ENCODE measurements at regions not wholly inside any gene's neighbourhood (a gene's known extent, or its start where the extent isn't known, plus 50 kb on each side); places are given as distances from the start of the nearest gene placed in this dataset. TPM values are rescaled to one million over a fixed set of nuclear protein-coding genes. Genes with fewer than 3 reads are reported as not detected.

DNA sequence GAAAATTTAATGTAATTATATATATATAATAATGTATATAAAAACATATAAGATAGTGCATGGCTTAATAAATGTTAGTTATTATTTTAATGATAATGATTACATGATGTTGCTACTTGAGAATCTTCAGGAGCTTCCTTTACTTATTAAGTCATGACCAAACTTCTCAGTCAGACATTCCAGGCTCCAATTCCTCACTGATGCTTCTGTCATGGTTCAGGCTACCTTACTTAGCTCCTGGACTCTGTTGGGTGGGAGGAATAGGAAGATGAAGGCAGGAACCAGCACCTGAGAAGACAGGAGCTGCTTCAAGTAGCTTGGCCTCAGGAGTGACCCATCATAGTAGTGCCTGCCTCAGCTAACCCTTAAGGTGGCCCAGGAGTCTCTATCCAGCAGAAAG, 55.0 kb upstream of the EEPD1 start:
- Histone ChIP-seq H3K27ac (no peak overlapping the region), H3K4me1 (peaks cover 6% of the 10 kb centered on the region), H3K36me3 (replicated peaks in 1 of 2; ENCODE audit: insufficient read depth in 1 of 2, low read depth in 2 of 2) (no peaks in the 10 kb centered on the region), H3K9me3 (no peaks in the 10 kb centered on the region), H3K27me3 (no peaks in the 10 kb centered on the region), H3K4me3 (no peak overlapping the region)
- DNase-seq (no peak), ATAC-seq (no peak)
- intact Hi-C loops (cut with DNase I) = no loop called here
- TF ChIP-seq, protein P1, sequence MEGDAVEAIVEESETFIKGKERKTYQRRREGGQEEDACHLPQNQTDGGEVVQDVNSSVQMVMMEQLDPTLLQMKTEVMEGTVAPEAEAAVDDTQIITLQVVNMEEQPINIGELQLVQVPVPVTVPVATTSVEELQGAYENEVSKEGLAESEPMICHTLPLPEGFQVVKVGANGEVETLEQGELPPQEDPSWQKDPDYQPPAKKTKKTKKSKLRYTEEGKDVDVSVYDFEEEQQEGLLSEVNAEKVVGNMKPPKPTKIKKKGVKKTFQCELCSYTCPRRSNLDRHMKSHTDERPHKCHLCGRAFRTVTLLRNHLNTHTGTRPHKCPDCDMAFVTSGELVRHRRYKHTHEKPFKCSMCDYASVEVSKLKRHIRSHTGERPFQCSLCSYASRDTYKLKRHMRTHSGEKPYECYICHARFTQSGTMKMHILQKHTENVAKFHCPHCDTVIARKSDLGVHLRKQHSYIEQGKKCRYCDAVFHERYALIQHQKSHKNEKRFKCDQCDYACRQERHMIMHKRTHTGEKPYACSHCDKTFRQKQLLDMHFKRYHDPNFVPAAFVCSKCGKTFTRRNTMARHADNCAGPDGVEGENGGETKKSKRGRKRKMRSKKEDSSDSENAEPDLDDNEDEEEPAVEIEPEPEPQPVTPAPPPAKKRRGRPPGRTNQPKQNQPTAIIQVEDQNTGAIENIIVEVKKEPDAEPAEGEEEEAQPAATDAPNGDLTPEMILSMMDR (IDR thresholded peaks at IDR 0.05) = no peak
- no peak for TF ChIP-seq POLR2A (IDR thresholded peaks at IDR 0.05)

DNA sequence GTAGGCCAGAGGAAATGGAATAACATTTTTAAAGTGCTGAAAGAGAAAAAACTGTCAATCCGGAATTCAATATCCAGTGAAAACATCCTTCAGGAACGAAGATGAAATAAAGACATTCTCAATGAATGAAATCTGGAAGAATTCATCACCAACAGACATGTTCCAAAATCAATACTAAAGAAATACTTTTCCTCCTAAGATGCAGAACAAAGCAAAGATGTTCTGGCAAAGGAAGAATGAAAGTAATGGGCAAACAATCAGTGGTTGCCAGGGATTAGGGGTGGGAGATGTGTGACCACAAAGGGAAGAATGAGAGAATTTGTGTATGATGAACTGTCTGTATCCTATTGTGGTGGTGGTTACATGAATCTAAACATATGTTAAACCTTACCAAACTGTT, 52.8 kb upstream of the EEPD1 start:
- no peaks in the 10 kb centered on the region for H3K4me1 ChIP-seq

GRCh38 chr7:36100634-36101033, 52.4 kb upstream of the EEPD1 start:
- Histone ChIP-seq H3K36me3 (replicated peaks in 1 of 2; ENCODE audit: insufficient read depth in 1 of 2, low read depth in 2 of 2) (no peaks in the 10 kb centered on the region), H3K4me1 (no peaks in the 10 kb centered on the region), H3K27ac (no peak overlapping the region), H3K27me3 (no peaks in the 10 kb centered on the region), H3K9me3 (no peaks in the 10 kb centered on the region), H3K4me3 (no peak overlapping the region)
- WGBS, 2 donors = 79 to 85% methylated on average over 1 of the region's 1 CpG
- DNase-seq (no peak), ATAC-seq (no peak)
- intact Hi-C loops (cut with DNase I) = no loop called here
- TF ChIP-seq POLR2A (IDR thresholded peaks at IDR 0.05) = no peak
- TF ChIP-seq, protein P1 (IDR thresholded peaks at IDR 0.05) = no peak

More for the DNA sequence above, 52.8 kb upstream of the EEPD1 start:
- Histone ChIP-seq H3K9me3 (no peaks in the 10 kb centered on the region), H3K36me3 (replicated peaks in 1 of 2; ENCODE audit: insufficient read depth in 1 of 2, low read depth in 2 of 2) (no peaks in the 10 kb centered on the region), H3K4me3 (no peak overlapping the region), H3K27me3 (no peaks in the 10 kb centered on the region), H3K27ac (no peak overlapping the region)
- TF ChIP-seq, protein P1 (IDR thresholded peaks at IDR 0.05) = no peak
- no peak for TF ChIP-seq POLR2A (IDR thresholded peaks at IDR 0.05)
- no peak for DNase-seq
- intact Hi-C loops (cut with DNase I) = no loop called here
- 48 to 74% methylated on average over 2 of the region's 2 CpGs for WGBS, 2 donors
- ATAC-seq = no peak

Small RNAs in the stretch of these regions (small RNA-seq; reads per million reads assigned to genes)
- not detected for gene RNU6-1085P
